ENCODE measurements at regions not wholly inside any gene's neighbourhood (a gene's known extent, or its start where the extent isn't known, plus 50 kb on each side); places are given as distances from the start of the nearest gene placed in this dataset.

DNA sequence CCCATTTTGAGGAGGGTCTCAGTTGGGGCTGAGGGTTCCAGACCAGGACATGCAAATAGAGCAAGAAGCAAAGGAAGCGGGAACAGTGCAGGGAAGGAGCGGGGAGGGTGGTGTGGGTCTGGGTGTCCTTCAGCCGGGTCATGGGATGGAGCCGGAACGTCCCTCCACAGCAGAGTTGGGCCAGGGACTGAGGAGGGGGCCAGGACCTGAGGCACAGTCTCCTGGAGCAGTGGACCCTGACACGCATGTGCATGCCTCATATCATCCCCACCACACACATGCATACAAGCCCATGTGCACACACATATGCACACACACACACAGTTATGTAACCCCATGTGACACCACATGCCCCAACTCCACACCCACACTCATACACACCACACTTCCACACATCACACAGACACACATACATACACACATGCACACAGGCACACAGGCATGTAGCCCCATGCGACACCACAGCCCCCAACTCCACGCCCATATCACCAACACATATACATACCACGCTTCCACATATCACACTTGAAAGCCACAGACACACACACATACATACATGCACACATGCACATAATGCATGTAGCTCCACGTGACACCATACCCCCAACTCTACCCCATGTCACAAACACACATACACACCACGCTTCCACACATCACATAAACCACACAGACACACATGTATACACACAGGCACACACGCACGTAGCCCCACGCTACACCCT lies 1026.6 kb downstream of the BRD1 start:
- Histone ChIP-seq H3K4me2 (ENCODE audit: low read length) (no peak overlapping the region), H3K4me3 (ENCODE audit: low read length) (no peak overlapping the region), H3K9me3 (ENCODE audit: control insufficient read depth, insufficient read depth, low read length) (no peaks in the 10 kb centered on the region), H3K79me2 (ENCODE audit: control insufficient read depth, low read length) (no peaks in the 10 kb centered on the region), H3K4me1 (ENCODE audit: control insufficient read depth, low read length) (no peaks in the 10 kb centered on the region), H3K27me3 (ENCODE audit: control insufficient read depth, low read length) (no peaks in the 10 kb centered on the region), H3K9me2 (replicated peaks; ENCODE audit: control insufficient read depth, low read length) (no peaks in the 10 kb centered on the region), H3K27ac (ENCODE audit: low read depth, low read length) (no peak overlapping the region), H3F3A (ENCODE audit: control insufficient read depth, insufficient read depth) (no peaks in the 10 kb centered on the region), H3K36me3 (ENCODE audit: control insufficient read depth, low read length) (no peaks in the 10 kb centered on the region), H4K20me1 (ENCODE audit: control insufficient read depth, insufficient read depth, low read depth, low read length) (no peaks in the 10 kb centered on the region)
- TF ChIP-seq, protein P1, sequence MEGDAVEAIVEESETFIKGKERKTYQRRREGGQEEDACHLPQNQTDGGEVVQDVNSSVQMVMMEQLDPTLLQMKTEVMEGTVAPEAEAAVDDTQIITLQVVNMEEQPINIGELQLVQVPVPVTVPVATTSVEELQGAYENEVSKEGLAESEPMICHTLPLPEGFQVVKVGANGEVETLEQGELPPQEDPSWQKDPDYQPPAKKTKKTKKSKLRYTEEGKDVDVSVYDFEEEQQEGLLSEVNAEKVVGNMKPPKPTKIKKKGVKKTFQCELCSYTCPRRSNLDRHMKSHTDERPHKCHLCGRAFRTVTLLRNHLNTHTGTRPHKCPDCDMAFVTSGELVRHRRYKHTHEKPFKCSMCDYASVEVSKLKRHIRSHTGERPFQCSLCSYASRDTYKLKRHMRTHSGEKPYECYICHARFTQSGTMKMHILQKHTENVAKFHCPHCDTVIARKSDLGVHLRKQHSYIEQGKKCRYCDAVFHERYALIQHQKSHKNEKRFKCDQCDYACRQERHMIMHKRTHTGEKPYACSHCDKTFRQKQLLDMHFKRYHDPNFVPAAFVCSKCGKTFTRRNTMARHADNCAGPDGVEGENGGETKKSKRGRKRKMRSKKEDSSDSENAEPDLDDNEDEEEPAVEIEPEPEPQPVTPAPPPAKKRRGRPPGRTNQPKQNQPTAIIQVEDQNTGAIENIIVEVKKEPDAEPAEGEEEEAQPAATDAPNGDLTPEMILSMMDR (IDR thresholded peaks at IDR 0.05; ENCODE audit: low read depth, low read length, poor library complexity, severe bottlenecking) = no peak
- no peak for TF ChIP-seq EZH2phosphoT487 (IDR thresholded peaks at IDR 0.05; ENCODE audit: borderline replicate concordance, low read length)

DNA sequence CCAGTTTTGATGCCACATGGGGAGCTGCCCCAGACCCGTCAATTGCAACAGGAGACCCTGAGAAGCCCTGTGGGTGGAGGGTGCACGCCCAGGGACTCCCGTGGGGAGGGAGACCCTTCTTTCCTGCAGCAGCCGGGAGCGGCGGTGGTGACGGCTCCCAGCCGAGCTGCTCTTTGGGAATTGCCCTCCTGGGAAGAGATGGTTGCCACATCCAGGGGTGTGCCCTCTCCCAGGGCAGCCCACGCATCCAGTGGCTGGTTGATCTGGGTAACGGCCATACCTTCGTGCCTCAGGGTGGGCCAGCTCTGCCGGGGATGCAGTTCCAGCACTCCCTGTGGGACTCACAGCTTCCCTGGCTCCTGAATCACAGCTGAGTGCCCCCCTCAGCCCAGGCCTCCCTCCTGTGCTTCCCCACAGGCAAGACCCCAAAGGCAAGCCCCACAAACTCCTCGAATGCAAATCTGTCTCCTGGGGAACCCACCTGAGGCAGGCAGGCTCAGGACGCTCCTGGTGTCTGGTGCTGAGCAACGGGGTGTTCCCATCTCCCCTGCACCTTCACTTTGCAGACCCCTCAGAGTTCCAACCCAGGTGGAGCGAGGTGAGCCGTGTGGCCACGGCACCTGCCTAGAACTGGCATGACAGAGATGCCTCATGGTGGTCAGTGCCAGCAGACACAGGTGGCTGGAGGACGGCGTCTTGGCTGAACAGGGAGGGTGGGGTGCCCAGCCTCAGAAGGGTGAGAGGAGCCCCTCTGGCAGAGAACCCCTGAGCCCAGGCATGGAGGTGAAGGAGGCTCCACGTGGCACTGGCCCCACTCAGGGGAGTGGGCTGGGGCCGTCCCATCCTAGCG lies 1027.4 kb downstream of the BRD1 start:
- Histone ChIP-seq H3F3A (ENCODE audit: control insufficient read depth, insufficient read depth) (no peaks in the 10 kb centered on the region), H3K4me1 (ENCODE audit: control insufficient read depth, low read length) (no peaks in the 10 kb centered on the region), H4K20me1 (ENCODE audit: control insufficient read depth, insufficient read depth, low read depth, low read length) (no peaks in the 10 kb centered on the region), H3K27me3 (ENCODE audit: control insufficient read depth, low read length) (no peaks in the 10 kb centered on the region), H3K27ac (ENCODE audit: low read depth, low read length) (no peak overlapping the region), H3K9me3 (ENCODE audit: control insufficient read depth, insufficient read depth, low read length) (no peaks in the 10 kb centered on the region), H3K79me2 (ENCODE audit: control insufficient read depth, low read length) (no peaks in the 10 kb centered on the region), H3K4me2 (ENCODE audit: low read length) (no peak overlapping the region), H3K4me3 (ENCODE audit: low read length) (no peak overlapping the region), H3K9me2 (replicated peaks; ENCODE audit: control insufficient read depth, low read length) (no peaks in the 10 kb centered on the region), H3K36me3 (ENCODE audit: control insufficient read depth, low read length) (no peaks in the 10 kb centered on the region)
- no peak for TF ChIP-seq EZH2phosphoT487 (IDR thresholded peaks at IDR 0.05; ENCODE audit: borderline replicate concordance, low read length)
- TF ChIP-seq, protein P1 (IDR thresholded peaks at IDR 0.05; ENCODE audit: low read depth, low read length, poor library complexity, severe bottlenecking) = no peak

DNA sequence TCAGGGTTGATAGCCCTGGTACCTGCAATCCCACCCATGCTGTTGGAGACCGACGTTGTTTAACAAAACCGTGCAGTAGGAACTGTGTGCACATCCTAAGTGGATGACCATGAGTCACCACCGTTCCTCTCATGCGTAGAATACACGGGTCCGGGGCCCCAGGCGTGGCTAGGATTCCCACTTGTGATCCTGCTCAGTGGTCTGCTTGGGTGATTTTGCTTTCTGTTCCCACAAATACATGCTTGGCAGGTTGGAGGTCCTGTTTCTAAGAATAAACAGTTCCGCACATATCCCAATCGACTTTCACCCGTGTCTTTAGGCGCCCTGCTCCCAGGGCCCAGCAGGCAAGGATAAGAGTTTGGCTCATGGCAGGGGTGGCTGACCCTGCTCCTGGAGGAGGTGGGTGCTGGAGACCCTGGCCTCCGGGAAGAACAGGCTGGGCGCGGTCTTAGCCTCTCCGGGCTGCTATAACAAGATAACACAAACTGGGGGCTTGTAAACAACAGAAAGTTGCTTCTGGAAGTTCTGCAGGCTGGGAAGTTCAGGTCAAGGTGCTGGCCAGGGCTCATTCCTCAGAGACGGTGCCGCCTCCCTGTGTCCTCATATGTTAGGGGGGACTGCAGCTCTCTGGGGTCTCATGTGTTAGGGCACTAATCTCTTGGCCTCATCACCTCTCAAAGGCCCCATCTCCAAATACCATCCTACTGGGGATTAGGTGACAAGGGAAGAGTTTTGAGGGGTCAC lies 1028.3 kb downstream of the BRD1 start:
- no peaks in the 10 kb centered on the region for H3K79me2 ChIP-seq (ENCODE audit: control insufficient read depth, low read length)
- TF ChIP-seq, protein P1 (IDR thresholded peaks at IDR 0.05; ENCODE audit: low read depth, low read length, poor library complexity, severe bottlenecking) = no peak
- H3K27ac ChIP-seq (ENCODE audit: low read depth, low read length) = no peak overlapping the region
- no peaks in the 10 kb centered on the region for H3K4me1 ChIP-seq (ENCODE audit: control insufficient read depth, low read length)
- H3K36me3 ChIP-seq (ENCODE audit: control insufficient read depth, low read length) = no peaks in the 10 kb centered on the region
- H3K4me3 ChIP-seq (ENCODE audit: low read length) = no peak overlapping the region
- H3F3A ChIP-seq (ENCODE audit: control insufficient read depth, insufficient read depth) = no peaks in the 10 kb centered on the region
- H3K9me3 ChIP-seq (ENCODE audit: control insufficient read depth, insufficient read depth, low read length) = no peaks in the 10 kb centered on the region
- H4K20me1 ChIP-seq (ENCODE audit: control insufficient read depth, insufficient read depth, low read depth, low read length) = no peaks in the 10 kb centered on the region
- H3K9me2 ChIP-seq (replicated peaks; ENCODE audit: control insufficient read depth, low read length) = no peaks in the 10 kb centered on the region
- H3K27me3 ChIP-seq (ENCODE audit: control insufficient read depth, low read length) = no peaks in the 10 kb centered on the region
- no peak overlapping the region for H3K4me2 ChIP-seq (ENCODE audit: low read length)
